HepG2 (cell line): ENCODE measurements at regions not wholly inside any gene's neighbourhood (a gene's known extent, or its start where the extent isn't known, plus 50 kb on each side); places are given as distances from the start of the nearest gene placed in this dataset.

Experiments used
- ATAC-seq: fragments of 200-7000 bp; cut with Tn5 transposase; 3 replicates; pipeline ENCODE4 v1.9.1; 2020; ENCODE audit warnings: mild to moderate bottlenecking, moderate library complexity
- BruUV-seq: library from RNA; stranded (reverse); fragments of 400-500 nt; replicated peaks from 2 replicates; lab custom pipeline; 2021; lab: Mats Ljungman, UMichigan
- CTCF ChIA-PET: fragments of 300-600 bp; formaldehyde crosslinking; extraction: SDS; loops from one replicate; lab custom pipeline; 2021; ENCODE audit warnings: low total read pairs, inconsistent platforms, low intra/inter-chr PET ratio; lab: Yijun Ruan, JAX
- POLR2A ChIA-PET: fragments of 350-600 bp; sonication (Branson Sonifier 250); formaldehyde crosslinking; loops from one replicate; lab custom pipeline; 2020; ENCODE audit warnings: antibody characterized with exemption, inconsistent platforms; lab: Yijun Ruan, JAX
- DNase-seq: peaks from one replicate; pipeline ENCODE4 v3.0.0-alpha.2; 2015; ENCODE audit warnings: low spot score
- FAIRE-seq: peaks from 3 replicates; lab custom pipeline; 2011; peaks lifted over from hg19 to GRCh38; lab: Jason Lieb, UNC
- H2AFZ ChIP-seq: one replicate; pipeline ENCODE4 v1.6.1; 2011; ENCODE audit warnings: low read length, inconsistent platforms
- H3K27ac ChIP-seq: fragments of 300-600 bp; 3 replicates; pipeline ENCODE4 v1.8.0; 2011; ENCODE audit warnings: mixed run types, mild to moderate bottlenecking, mixed read lengths, low read length, inconsistent platforms; ENCODE audit not compliant: insufficient read depth; ENCODE audit errors: extremely low read length
- H3K27me3 ChIP-seq, 2 experiments: fragments of 200-600 bp in 1 of 2; 2 replicates in 1 of 2; 3 replicates in 1 of 2; pipeline versions ENCODE4 v1.6.0 to v1.8.0; 2011; ENCODE audit warnings: low read length in 2 of 2, mild to moderate bottlenecking in 2 of 2, moderate library complexity in 2 of 2, inconsistent platforms in 1 of 2; ENCODE audit not compliant: insufficient read depth in 2 of 2, control insufficient read depth in 1 of 2
- H3K36me3 ChIP-seq, 2 experiments: fragments of 200-600 bp in 1 of 2; replicated peaks in 1 of 2; 2 replicates in 1 of 2; 3 replicates in 1 of 2; pipeline versions ENCODE4 v1.5.1 to v1.8.0; 2011; ENCODE audit warnings: low read length in 2 of 2, inconsistent platforms in 1 of 2; ENCODE audit not compliant: insufficient read depth in 2 of 2, control insufficient read depth in 1 of 2
- H3K4me1 ChIP-seq: 2 replicates; pipeline ENCODE4 v1.5.1; 2012; ENCODE audit warnings: low read length, inconsistent platforms; ENCODE audit not compliant: insufficient read depth
- H3K4me2 ChIP-seq: 2 replicates; pipeline ENCODE4 v1.6.0; 2011; ENCODE audit warnings: low read depth, low read length, inconsistent platforms
- H3K4me3 ChIP-seq, 3 experiments: fragments of 200-600 bp in 1 of 3; sonication (generic), shearing (Covaris generic) in 1 of 3; replicated peaks in 1 of 3; 2 replicates each; pipeline ENCODE4 v1.5.1; 2011 to 2016; ENCODE audit warnings: low read length in 3 of 3, inconsistent platforms in 2 of 3, low read depth in 2 of 3, mild to moderate bottlenecking in 2 of 3, control low read depth in 1 of 3, mixed read lengths in 1 of 3; ENCODE audit not compliant: insufficient read depth in 1 of 3
- H3K79me2 ChIP-seq: one replicate; pipeline ENCODE4 v1.6.1; 2011; ENCODE audit warnings: low read length, inconsistent platforms; ENCODE audit not compliant: insufficient read depth
- H3K9ac ChIP-seq: 2 replicates; pipeline ENCODE4 v1.6.0; 2011; ENCODE audit warnings: mild to moderate bottlenecking, low read depth, low read length, inconsistent platforms; ENCODE audit not compliant: insufficient read depth
- H3K9me3 ChIP-seq: 2 replicates; pipeline ENCODE4 v1.5.1; 2012; ENCODE audit warnings: mild to moderate bottlenecking, low read length
- H4K20me1 ChIP-seq: 2 replicates; pipeline ENCODE4 v1.6.0; 2011; ENCODE audit warnings: inconsistent platforms, mild to moderate bottlenecking, low read length, moderate library complexity; ENCODE audit not compliant: insufficient read depth
- AFF4 ChIP-seq: sonication (generic); formaldehyde crosslinking; IDR thresholded peaks from 2 replicates; pipeline ENCODE4 v1.4.0; 2020; ENCODE audit warnings: missing genetic modification reagents
- BATF2 ChIP-seq: sonication (generic); formaldehyde crosslinking; IDR thresholded peaks from 2 replicates; pipeline ENCODE4 v1.8.0; 2022; ENCODE audit warnings: mild to moderate bottlenecking, missing genetic modification reagents, moderate library complexity
- HIC2 ChIP-seq: sonication (generic); formaldehyde crosslinking; IDR thresholded peaks from 2 replicates; pipeline ENCODE4 v1.9.0; 2022; ENCODE audit warnings: low read depth, missing genetic modification reagents
- KDM5B ChIP-seq: sonication (generic); formaldehyde crosslinking; IDR thresholded peaks from 2 replicates; pipeline ENCODE4 v1.4.0; 2020; ENCODE audit warnings: missing genetic modification reagents, mild to moderate bottlenecking, borderline replicate concordance
- KLF13 ChIP-seq: sonication (generic); formaldehyde crosslinking; IDR thresholded peaks from 2 replicates; pipeline ENCODE4 v1.4.0; 2020; ENCODE audit warnings: mild to moderate bottlenecking, missing genetic modification reagents
- KLF6 ChIP-seq: IDR thresholded peaks from 2 replicates; pipeline ENCODE4 v1.8.0; 2016; ENCODE audit warnings: missing biosample characterization, missing genetic modification reagents
- MBNL3 ChIP-seq: fragments of 250-450 bp; sonication (Bioruptor Pico); conservative IDR thresholded peaks from 2 replicates; pipeline ENCODE4 v1.8.0; 2022; ENCODE audit warnings: mild to moderate bottlenecking, inconsistent platforms
- NFE2L1 ChIP-seq: sonication (generic); formaldehyde crosslinking; IDR thresholded peaks from 2 replicates; pipeline ENCODE4 v1.4.0; 2020; ENCODE audit warnings: missing genetic modification reagents, mild to moderate bottlenecking, borderline replicate concordance
- NFRKB ChIP-seq: fragments of 450-650 bp; IDR thresholded peaks from 2 replicates; pipeline ENCODE4 v1.6.1; 2017
- RBAK ChIP-seq: sonication (generic); formaldehyde crosslinking; IDR thresholded peaks from 2 replicates; pipeline ENCODE4 v1.5.1; 2020; ENCODE audit warnings: mild to moderate bottlenecking, missing genetic modification reagents
- SNAPC5 ChIP-seq: sonication (generic); formaldehyde crosslinking; IDR thresholded peaks from 2 replicates; pipeline ENCODE4 v1.8.1; 2023; ENCODE audit warnings: mild to moderate bottlenecking, missing genetic modification reagents, borderline replicate concordance
- SRY ChIP-seq: sonication (generic); formaldehyde crosslinking; IDR thresholded peaks from 2 replicates; pipeline ENCODE4 v1.8.0; 2022; ENCODE audit warnings: mild to moderate bottlenecking, missing genetic modification reagents
- TEAD3 ChIP-seq: optimal IDR thresholded peaks from 2 replicates; pipeline ENCODE3; 2016; ENCODE audit warnings: borderline replicate concordance
- TP53 ChIP-seq: sonication (generic); formaldehyde crosslinking; conservative IDR thresholded peaks from 2 replicates; pipeline ENCODE4 v1.4.0; 2020; ENCODE audit warnings: missing genetic modification reagents
- ZBTB7B ChIP-seq: sonication (generic); formaldehyde crosslinking; IDR thresholded peaks from 2 replicates; pipeline ENCODE4 v1.4.0; 2020; ENCODE audit warnings: missing genetic modification reagents
- ZNF225 ChIP-seq: sonication (generic); formaldehyde crosslinking; IDR thresholded peaks from 2 replicates; pipeline ENCODE4 v1.4.0; 2020; ENCODE audit warnings: mild to moderate bottlenecking, missing genetic modification reagents
- ZNF329 ChIP-seq: sonication (generic); formaldehyde crosslinking; IDR thresholded peaks from 2 replicates; pipeline ENCODE4 v1.9.0; 2021; ENCODE audit warnings: low read depth, mild to moderate bottlenecking, missing genetic modification reagents
- ZNF567 ChIP-seq: sonication (generic); formaldehyde crosslinking; IDR thresholded peaks from 2 replicates; pipeline ENCODE4 v1.8.1; 2023; ENCODE audit warnings: mild to moderate bottlenecking, missing genetic modification reagents, borderline replicate concordance
- ZNF580 ChIP-seq: IDR thresholded peaks from 2 replicates; pipeline ENCODE4 v1.6.1; 2016; ENCODE audit warnings: low read depth, borderline replicate concordance
- ZNF790 ChIP-seq: sonication (generic); formaldehyde crosslinking; IDR thresholded peaks from 2 replicates; pipeline ENCODE4 v1.8.0; 2022; ENCODE audit warnings: missing genetic modification reagents, mild to moderate bottlenecking, borderline replicate concordance
- WGBS: methylation state at CpG from one replicate; pipeline ENCODE4 v1.1.6; 2017; ENCODE audit warnings: low lambda C conversion rate; 5-methylcytosine and 5-hydroxymethylcytosine counted together
- in situ Hi-C: cut with HindIII; loops from 2 replicates; pipeline ENCODE4 v1.10.0; 2017; ENCODE audit warnings: low pct_unique_long_range_greater_than_20kb; ENCODE audit not compliant: extremely low pct_ligation_motif_present
- intact Hi-C: fragments of 100-400 bp; cut with micrococcal nuclease; formaldehyde crosslinking; loops from one replicate; pipeline ENCODE4 v1.10.0; 2022; ENCODE audit not compliant: unreplicated experiment

- TF ChIP-seq SNAPC5 (CRISPR knock-in tag) = no peak
- TF ChIP-seq SRY (CRISPR knock-in tag) = no peak
- TF ChIP-seq ZNF790 (CRISPR knock-in tag) = no peak
- TF ChIP-seq MBNL3 (CRISPR knock-in tag) = no peak
Measured at GRCh38 chr13:90177512-90177911, 1170.0 kb upstream of the MIR17HG start (continued).

- H3K4me3 ChIP-seq = no peak overlapping the region
- no peak for FAIRE-seq
- intact Hi-C loops = no loop called here
- no peak for TF ChIP-seq HIC2 (CRISPR knock-in tag)
- TF ChIP-seq RBAK (CRISPR knock-in tag) = no peak
- TF ChIP-seq ZNF580 (CRISPR knock-in tag) = no peak
- TF ChIP-seq ZBTB7B (CRISPR knock-in tag) = no peak
- no peak for TF ChIP-seq TP53 (CRISPR knock-in tag)
- no peak for TF ChIP-seq NFE2L1 (CRISPR knock-in tag)
- no peak for TF ChIP-seq ZNF567 (CRISPR knock-in tag)
- no peak for TF ChIP-seq KDM5B (CRISPR knock-in tag)
- no peak for TF ChIP-seq TEAD3
- TF ChIP-seq KLF13 (CRISPR knock-in tag) = no peak
- no peak for TF ChIP-seq KLF6 (CRISPR knock-in tag)
- no peak for TF ChIP-seq AFF4 (CRISPR knock-in tag)
- no peak for TF ChIP-seq ZNF329
- TF ChIP-seq NFRKB = no peak
- no peak for TF ChIP-seq ZNF225 (CRISPR knock-in tag)
- TF ChIP-seq BATF2 (CRISPR knock-in tag) = no peak
Measured at GRCh38 chr13:90184355-90184754, 1163.1 kb upstream of the MIR17HG start.

More at GRCh38 chr13:90184355-90184754, 1163.1 kb upstream of the MIR17HG start:
- CTCF ChIA-PET = no interaction called here
- ATAC-seq = no peak
- POLR2A ChIA-PET = no interaction called here
- no peak for DNase-seq
- BruUV-seq = no TSS peak
- no peak overlapping the region for H3K4me2 ChIP-seq
- no peak overlapping the region for H3K27ac ChIP-seq
- H4K20me1 ChIP-seq = no peaks in the 10 kb centered on the region
- H2AFZ ChIP-seq = no peak overlapping the region
- no peak overlapping the region for H3K9ac ChIP-seq
- 0% methylated on average over 1 of the region's 1 CpG for WGBS
- peaks cover 10% of the 10 kb centered on the region; the same call in 1 of the 2 replicates for H3K9me3 ChIP-seq
- no peaks in the 10 kb centered on the region for H3K36me3 ChIP-seq
- H3K4me1 ChIP-seq = no peaks in the 10 kb centered on the region
- no peaks in the 10 kb centered on the region for H3K27me3 ChIP-seq
- no peaks in the 10 kb centered on the region for H3K79me2 ChIP-seq
- in situ Hi-C loops = no loop called here
